ENCODE measurements at regions not wholly inside any gene's neighbourhood (a gene's known extent, or its start where the extent isn't known, plus 50 kb on each side); places are given as distances from the start of the nearest gene placed in this dataset.

GRCh38 chr5:71932655-71933338 is 174.5 kb upstream of the MAP1B start (continued):
- no peak for TF ChIP-seq GPBP1L1 (CRISPR knock-in tag; IDR thresholded peaks at IDR 0.05)
- TF ChIP-seq ETV6 (CRISPR knock-in tag; conservative IDR thresholded peaks at IDR 0.05) = no peak
- no peak for TF ChIP-seq ZNF20 (CRISPR knock-in tag; IDR thresholded peaks at IDR 0.05)
- 0 out of 2 replicates have a peak, but pooled peaks have one; percentile 33 for TF ChIP-seq RXRB (CRISPR knock-in tag; IDR thresholded peaks at IDR 0.05; ENCODE audit: borderline replicate concordance)
- peak; percentile 84; the same call in 1 of the 2 replicates for TF ChIP-seq EHMT2 (IDR thresholded peaks at IDR 0.05; ENCODE audit: borderline replicate concordance, low read depth, low read length)
- TF ChIP-seq SP4 (CRISPR knock-in tag; IDR thresholded peaks at IDR 0.05) = no peak
- TF ChIP-seq TRIM24 (CRISPR knock-in tag; IDR thresholded peaks at IDR 0.05) = no peak
- TF ChIP-seq BHLHE40 (IDR thresholded peaks at IDR 0.05; ENCODE audit: low read length) = no peak
- no peak for TF ChIP-seq GLI4 (CRISPR knock-in tag; IDR thresholded peaks at IDR 0.05; ENCODE audit: borderline replicate concordance)
- TF ChIP-seq POGK (CRISPR knock-in tag; conservative IDR thresholded peaks at IDR 0.05) = no peak
- TF ChIP-seq ZNF660 (CRISPR knock-in tag; IDR thresholded peaks at IDR 0.05; ENCODE audit: borderline replicate concordance, low read depth) = no peak
- TF ChIP-seq ZBTB49 (CRISPR knock-in tag; IDR thresholded peaks at IDR 0.05; ENCODE audit: borderline replicate concordance) = no peak
- no peak for TF ChIP-seq ARID2 (CRISPR knock-in tag; IDR thresholded peaks at IDR 0.05; ENCODE audit: borderline replicate concordance)
- TF ChIP-seq RERE (CRISPR knock-in tag; IDR thresholded peaks at IDR 0.05; ENCODE audit: low read depth) = no peak
- no peak for TF ChIP-seq SPEN (CRISPR knock-in tag; IDR thresholded peaks at IDR 0.05; ENCODE audit: low read depth)
- TF ChIP-seq PPARG (CRISPR knock-in tag; conservative IDR thresholded peaks at IDR 0.05) = 0 out of 2 replicates have a peak, but pooled peaks have one; percentile 43
- no peak for TF ChIP-seq ZNF562 (CRISPR knock-in tag; IDR thresholded peaks at IDR 0.05; ENCODE audit: borderline replicate concordance)
